HepG2 (cell line): ENCODE measurements at regions not wholly inside any gene's neighbourhood (a gene's known extent, or its start where the extent isn't known, plus 50 kb on each side); places are given as distances from the start of the nearest gene placed in this dataset.

Experiments
- ATAC-seq: fragments of 200-7000 bp; cut with Tn5 transposase; 3 replicates; pipeline ENCODE4 v1.9.1; 2020; ENCODE audit warnings: mild to moderate bottlenecking, moderate library complexity
- BruUV-seq: library from RNA; stranded (reverse); fragments of 400-500 nt; replicated peaks from 2 replicates; lab custom pipeline; 2021; lab: Mats Ljungman, UMichigan
- CTCF ChIA-PET: fragments of 300-600 bp; formaldehyde crosslinking; extraction: SDS; loops from one replicate; lab custom pipeline; 2021; ENCODE audit warnings: low total read pairs, inconsistent platforms, low intra/inter-chr PET ratio; lab: Yijun Ruan, JAX
- POLR2A ChIA-PET: fragments of 350-600 bp; sonication (Branson Sonifier 250); formaldehyde crosslinking; loops from one replicate; lab custom pipeline; 2020; ENCODE audit warnings: antibody characterized with exemption, inconsistent platforms; lab: Yijun Ruan, JAX
- DNase-seq: peaks from one replicate; pipeline ENCODE4 v3.0.0-alpha.2; 2015; ENCODE audit warnings: low spot score
- FAIRE-seq: peaks from 3 replicates; lab custom pipeline; 2011; peaks lifted over from hg19 to GRCh38; lab: Jason Lieb, UNC
- H2AFZ ChIP-seq: one replicate; pipeline ENCODE4 v1.6.1; 2011; ENCODE audit warnings: low read length, inconsistent platforms
- H3K27ac ChIP-seq: fragments of 300-600 bp; 3 replicates; pipeline ENCODE4 v1.8.0; 2011; ENCODE audit warnings: mixed run types, mild to moderate bottlenecking, mixed read lengths, low read length, inconsistent platforms; ENCODE audit not compliant: insufficient read depth; ENCODE audit errors: extremely low read length
- H3K27me3 ChIP-seq, 2 experiments: fragments of 200-600 bp in 1 of 2; 2 replicates in 1 of 2; 3 replicates in 1 of 2; pipeline versions ENCODE4 v1.6.0 to v1.8.0; 2011; ENCODE audit warnings: low read length in 2 of 2, mild to moderate bottlenecking in 2 of 2, moderate library complexity in 2 of 2, inconsistent platforms in 1 of 2; ENCODE audit not compliant: insufficient read depth in 2 of 2, control insufficient read depth in 1 of 2
- H3K36me3 ChIP-seq, 2 experiments: fragments of 200-600 bp in 1 of 2; replicated peaks in 1 of 2; 2 replicates in 1 of 2; 3 replicates in 1 of 2; pipeline versions ENCODE4 v1.5.1 to v1.8.0; 2011; ENCODE audit warnings: low read length in 2 of 2, inconsistent platforms in 1 of 2; ENCODE audit not compliant: insufficient read depth in 2 of 2, control insufficient read depth in 1 of 2
- H3K4me1 ChIP-seq: 2 replicates; pipeline ENCODE4 v1.5.1; 2012; ENCODE audit warnings: low read length, inconsistent platforms; ENCODE audit not compliant: insufficient read depth
- H3K4me2 ChIP-seq: 2 replicates; pipeline ENCODE4 v1.6.0; 2011; ENCODE audit warnings: low read depth, low read length, inconsistent platforms
- H3K4me3 ChIP-seq, 3 experiments: fragments of 200-600 bp in 1 of 3; sonication (generic), shearing (Covaris generic) in 1 of 3; replicated peaks in 1 of 3; 2 replicates each; pipeline ENCODE4 v1.5.1; 2011 to 2016; ENCODE audit warnings: low read length in 3 of 3, inconsistent platforms in 2 of 3, low read depth in 2 of 3, mild to moderate bottlenecking in 2 of 3, control low read depth in 1 of 3, mixed read lengths in 1 of 3; ENCODE audit not compliant: insufficient read depth in 1 of 3
- H3K79me2 ChIP-seq: one replicate; pipeline ENCODE4 v1.6.1; 2011; ENCODE audit warnings: low read length, inconsistent platforms; ENCODE audit not compliant: insufficient read depth
- H3K9ac ChIP-seq: 2 replicates; pipeline ENCODE4 v1.6.0; 2011; ENCODE audit warnings: mild to moderate bottlenecking, low read depth, low read length, inconsistent platforms; ENCODE audit not compliant: insufficient read depth
- H3K9me3 ChIP-seq: 2 replicates; pipeline ENCODE4 v1.5.1; 2012; ENCODE audit warnings: mild to moderate bottlenecking, low read length
- H4K20me1 ChIP-seq: 2 replicates; pipeline ENCODE4 v1.6.0; 2011; ENCODE audit warnings: inconsistent platforms, mild to moderate bottlenecking, low read length, moderate library complexity; ENCODE audit not compliant: insufficient read depth
- AFF4 ChIP-seq: sonication (generic); formaldehyde crosslinking; IDR thresholded peaks from 2 replicates; pipeline ENCODE4 v1.4.0; 2020; ENCODE audit warnings: missing genetic modification reagents
- AGO1 ChIP-seq: fragments of 200-400 bp; formaldehyde crosslinking; IDR thresholded peaks from 2 replicates; pipeline ENCODE4 v1.6.1; 2017; ENCODE audit warnings: mild to moderate bottlenecking, low read depth, low read length, moderate library complexity; ENCODE audit not compliant: poor library complexity, severe bottlenecking
- AKAP8 ChIP-seq: sonication (generic); formaldehyde crosslinking; IDR thresholded peaks from 2 replicates; pipeline ENCODE4 v1.5.1; 2020; ENCODE audit warnings: mild to moderate bottlenecking, missing genetic modification reagents
- BRCA1 ChIP-seq: sonication (generic); formaldehyde crosslinking; IDR thresholded peaks from 2 replicates; pipeline ENCODE4 v1.4.0; 2020; ENCODE audit warnings: missing genetic modification reagents
- HNF1B ChIP-seq: sonication (generic); formaldehyde crosslinking; IDR thresholded peaks from 2 replicates; pipeline ENCODE4 v1.5.1; 2020; ENCODE audit warnings: mild to moderate bottlenecking, moderate library complexity, missing genetic modification reagents
- HNRNPH1 ChIP-seq: fragments of 200-400 bp; formaldehyde crosslinking; optimal IDR thresholded peaks from 2 replicates; pipeline ENCODE3; 2017; ENCODE audit warnings: mild to moderate bottlenecking, low read depth, low read length
- LBX2 ChIP-seq: sonication (generic); formaldehyde crosslinking; IDR thresholded peaks from 2 replicates; pipeline ENCODE4 v1.5.0; 2020; ENCODE audit warnings: missing genetic modification reagents, mild to moderate bottlenecking, borderline replicate concordance
- MEIS1 ChIP-seq: sonication (generic); formaldehyde crosslinking; IDR thresholded peaks from 2 replicates; pipeline ENCODE4 v1.9.0; 2021; ENCODE audit warnings: mild to moderate bottlenecking, missing genetic modification reagents, moderate library complexity, borderline replicate concordance
- NFRKB ChIP-seq: fragments of 450-650 bp; IDR thresholded peaks from 2 replicates; pipeline ENCODE4 v1.6.1; 2017
- PATZ1 ChIP-seq: sonication (generic); formaldehyde crosslinking; IDR thresholded peaks from 2 replicates; pipeline ENCODE4 v1.4.0; 2020; ENCODE audit warnings: missing genetic modification reagents
- ZFP37 ChIP-seq: sonication (generic); formaldehyde crosslinking; IDR thresholded peaks from 2 replicates; pipeline ENCODE4 v1.4.0; 2020; ENCODE audit warnings: missing genetic modification reagents, borderline replicate concordance
- ZKSCAN8 ChIP-seq: IDR thresholded peaks from 2 replicates; pipeline ENCODE4 v1.6.1; 2016; ENCODE audit warnings: borderline replicate concordance, missing genetic modification reagents, missing compliant biosample characterization
- ZNF619 ChIP-seq: sonication (generic); formaldehyde crosslinking; IDR thresholded peaks from 2 replicates; pipeline ENCODE4 v1.4.0; 2020; ENCODE audit warnings: mild to moderate bottlenecking, missing genetic modification reagents
- in situ Hi-C: cut with HindIII; loops from 2 replicates; pipeline ENCODE4 v1.10.0; 2017; ENCODE audit warnings: low pct_unique_long_range_greater_than_20kb; ENCODE audit not compliant: extremely low pct_ligation_motif_present
- intact Hi-C: fragments of 100-400 bp; cut with micrococcal nuclease; formaldehyde crosslinking; loops from one replicate; pipeline ENCODE4 v1.10.0; 2022; ENCODE audit not compliant: unreplicated experiment

GRCh38 chr12:93252221-93252620 is 125.5 kb upstream of the NUDT4 start:
- no peak for ATAC-seq
- Histone ChIP-seq H3K79me2 (no peaks in the 10 kb centered on the region), H3K9ac (no peak overlapping the region), H2AFZ (no peak overlapping the region), H4K20me1 (no peaks in the 10 kb centered on the region), H3K4me2 (no peak overlapping the region), H3K27ac (no peak overlapping the region), H3K4me3 (no peak overlapping the region), H3K9me3 (peaks cover 8% of the 10 kb centered on the region; the same call in 1 of the 2 replicates), H3K36me3 (no peaks in the 10 kb centered on the region), H3K4me1 (peaks cover 38% of the 10 kb centered on the region), H3K27me3 (no peaks in the 10 kb centered on the region)
- DNase-seq = no peak
- FAIRE-seq = no peak
- POLR2A ChIA-PET = no interaction called here
- CTCF ChIA-PET = no interaction called here
- intact Hi-C loops = no loop called here
- in situ Hi-C loops = no loop called here
- BruUV-seq = no TSS peak
- TF ChIP-seq ZKSCAN8 (CRISPR knock-in tag) = no peak
- no peak for TF ChIP-seq ZNF619 (CRISPR knock-in tag)
- no peak for TF ChIP-seq ZFP37 (CRISPR knock-in tag)
- no peak for TF ChIP-seq HNF1B (CRISPR knock-in tag)
- TF ChIP-seq AGO1 = no peak
- TF ChIP-seq LBX2 = no peak
- TF ChIP-seq MEIS1 (CRISPR knock-in tag) = no peak
- TF ChIP-seq BRCA1 (CRISPR knock-in tag) = no peak
- TF ChIP-seq AFF4 (CRISPR knock-in tag) = no peak
- no peak for TF ChIP-seq AKAP8 (CRISPR knock-in tag)
- TF ChIP-seq PATZ1 (CRISPR knock-in tag) = no peak
- TF ChIP-seq NFRKB = no peak
- no peak for TF ChIP-seq HNRNPH1
